Muscle of leg (tissue), 3 donors: ENCODE measurements at regions not wholly inside any gene's neighbourhood (a gene's known extent, or its start where the extent isn't known, plus 50 kb on each side); places are given as distances from the start of the nearest gene placed in this dataset.

Experiments
- DNase-seq: peaks from one replicate; pipeline ENCODE4 v3.0.0; 2013
- H3K27ac ChIP-seq: one replicate; pipeline ENCODE4 v1.5.1; 2013; ENCODE audit warnings: mild to moderate bottlenecking, low read length, control low read depth
- H3K27me3 ChIP-seq: one replicate; pipeline ENCODE4 v1.6.1; 2013; ENCODE audit warnings: low read length; ENCODE audit not compliant: control insufficient read depth, insufficient read depth
- H3K36me3 ChIP-seq: one replicate; pipeline ENCODE4 v1.6.1; 2013; ENCODE audit warnings: low read length; ENCODE audit not compliant: control insufficient read depth, insufficient read depth
- H3K4me1 ChIP-seq: one replicate; pipeline ENCODE4 v1.6.1; 2013; ENCODE audit warnings: low read length; ENCODE audit not compliant: control insufficient read depth, insufficient read depth
- H3K4me3 ChIP-seq: one replicate; pipeline ENCODE4 v1.5.1; 2013; ENCODE audit warnings: low read length, control low read depth
- H3K9me3 ChIP-seq: replicated peaks from 2 replicates; pipeline ENCODE4 v1.6.1; 2013; ENCODE audit warnings: low read depth, low read length; ENCODE audit not compliant: control insufficient read depth
- WGBS: methylation state at CpG from one replicate; pipeline ENCODE4 v1.1.5; 2013; ENCODE audit warnings: missing lambda C conversion rate; ENCODE audit not compliant: insufficient coverage; 5-methylcytosine and 5-hydroxymethylcytosine counted together

GRCh38 chr12:115322275-115322674 lies 638.3 kb upstream of the TBX3 start:
- peak; percentile 18 for DNase-seq
- Histone ChIP-seq H3K9me3 (no peaks in the 10 kb centered on the region), H3K27ac (no peak overlapping the region), H3K27me3 (no peaks in the 10 kb centered on the region), H3K36me3 (no peaks in the 10 kb centered on the region), H3K4me1 (no peaks in the 10 kb centered on the region), H3K4me3 (no peak overlapping the region)
- WGBS, result 82% methylated on average over 3 of the region's 4 CpGs

DNA sequence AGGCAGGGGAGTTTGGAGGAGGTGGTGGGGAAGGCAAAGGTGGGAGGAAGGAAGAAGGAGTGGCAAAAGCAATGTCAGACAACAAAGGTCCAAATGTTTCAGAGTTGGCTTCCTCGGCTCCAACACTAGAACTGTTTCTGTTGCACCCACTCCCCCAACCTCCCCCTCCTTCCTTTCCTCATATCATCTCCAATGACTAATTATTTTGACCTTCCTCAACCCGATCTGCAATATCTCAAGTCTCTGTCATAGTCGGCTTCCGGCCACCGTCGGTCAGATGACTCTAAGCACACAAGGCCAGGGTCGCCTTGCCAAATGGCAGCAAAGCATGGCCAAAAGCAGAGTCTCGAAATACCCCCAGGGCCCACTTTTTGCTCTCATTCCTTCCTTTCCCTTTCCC lies 637.0 kb upstream of the TBX3 start:
- WGBS, result 30% methylated on average over 6 of the region's 8 CpGs
- Histone ChIP-seq H3K27me3 (no peaks in the 10 kb centered on the region), H3K4me1 (no peaks in the 10 kb centered on the region), H3K4me3 (no peak overlapping the region), H3K27ac (no peak overlapping the region), H3K36me3 (no peaks in the 10 kb centered on the region), H3K9me3 (no peaks in the 10 kb centered on the region)
- DNase-seq, result peak; percentile 25

DNA sequence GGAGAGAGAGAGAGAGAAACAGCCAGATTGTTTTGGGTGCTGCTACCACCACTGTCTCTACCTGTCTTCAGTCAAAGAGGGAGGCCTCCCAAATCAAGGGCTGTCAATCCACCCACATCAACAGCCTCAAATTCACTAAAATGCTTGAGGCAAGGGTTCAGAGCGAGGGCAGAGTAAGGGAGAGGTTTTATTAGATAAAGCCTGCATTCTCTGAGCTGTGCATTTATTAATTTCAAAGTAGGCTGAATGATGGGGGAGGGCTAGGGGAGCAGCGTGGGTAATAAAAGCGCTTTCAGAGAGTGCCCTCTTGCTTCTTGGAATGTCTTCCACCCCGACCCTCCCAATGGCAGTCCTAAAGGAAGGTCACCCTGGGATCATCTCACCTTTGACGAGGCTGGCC lies 636.5 kb upstream of the TBX3 start:
- Histone ChIP-seq H3K9me3 (no peaks in the 10 kb centered on the region), H3K36me3 (no peaks in the 10 kb centered on the region), H3K4me3 (no peak overlapping the region), H3K4me1 (no peaks in the 10 kb centered on the region), H3K27me3 (no peaks in the 10 kb centered on the region), H3K27ac (no peak overlapping the region)
- no peak for DNase-seq
- WGBS, result 70% methylated on average over 3 of the region's 5 CpGs

GRCh38 chr12:115319446-115320040 lies 635.6 kb upstream of the TBX3 start:
- Histone ChIP-seq H3K9me3 (no peaks in the 10 kb centered on the region), H3K27ac (no peak overlapping the region), H3K4me3 (no peak overlapping the region), H3K4me1 (no peaks in the 10 kb centered on the region), H3K27me3 (no peaks in the 10 kb centered on the region), H3K36me3 (no peaks in the 10 kb centered on the region)
- DNase-seq, result no peak
- WGBS, result 81% methylated on average over 4 of the region's 8 CpGs

GRCh38 chr12:115313929-115314328 lies 630.0 kb upstream of the TBX3 start:
- no peak for DNase-seq
- H3K27ac ChIP-seq, result no peak overlapping the region
- H3K27me3 ChIP-seq, result no peaks in the 10 kb centered on the region
- no peak overlapping the region for H3K4me3 ChIP-seq
- no CpG with 5 or more reads among the region's 2 CpGs for WGBS
- H3K9me3 ChIP-seq, result no peaks in the 10 kb centered on the region
- H3K4me1 ChIP-seq, result peaks cover 2% of the 10 kb centered on the region
- no peaks in the 10 kb centered on the region for H3K36me3 ChIP-seq

- Histone ChIP-seq H3K9me3 (no peaks in the 10 kb centered on the region), H3K27me3 (no peaks in the 10 kb centered on the region), H3K4me3 (no peak overlapping the region), H3K36me3 (no peaks in the 10 kb centered on the region), H3K4me1 (peaks cover 2% of the 10 kb centered on the region), H3K27ac (no peak overlapping the region)
- WGBS, result no CpG with 5 or more reads among the region's 3 CpGs
- no peak for DNase-seq
Observed at GRCh38 chr12:115312901-115313300, 628.9 kb upstream of the TBX3 start.

DNA sequence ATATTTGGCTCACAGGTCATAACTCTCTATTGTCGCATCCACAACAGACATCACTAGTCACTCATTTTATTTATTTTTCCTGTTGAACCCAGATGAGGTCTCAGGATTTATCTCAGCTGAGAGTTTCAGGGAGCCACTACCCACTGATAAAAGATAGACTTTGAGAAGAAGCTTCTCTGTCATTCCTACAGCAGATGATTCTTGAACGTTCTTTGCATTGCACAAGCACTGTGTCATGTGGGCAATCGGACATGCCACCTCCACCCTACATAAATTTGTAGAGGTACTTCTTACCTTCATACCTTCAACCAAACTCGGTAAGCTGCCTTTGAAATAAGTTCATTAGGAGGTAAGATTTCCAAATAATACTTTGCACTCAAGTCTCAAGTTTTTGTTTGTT lies 627.9 kb upstream of the TBX3 start:
- 67% methylated on average over 1 of the region's 4 CpGs for WGBS
- H3K36me3 ChIP-seq, result no peaks in the 10 kb centered on the region
- no peak for DNase-seq

GRCh38 chr12:115308918-115309317 lies 624.9 kb upstream of the TBX3 start:
- Histone ChIP-seq H3K4me3 (no peak overlapping the region), H3K4me1 (peaks cover 2% of the 10 kb centered on the region), H3K9me3 (no peaks in the 10 kb centered on the region), H3K36me3 (no peaks in the 10 kb centered on the region), H3K27me3 (no peaks in the 10 kb centered on the region), H3K27ac (no peak overlapping the region)
- no CpG with 5 or more reads among the region's 1 CpG for WGBS
- DNase-seq, result no peak

More for the DNA sequence above, 627.9 kb upstream of the TBX3 start:
- Histone ChIP-seq H3K9me3 (no peaks in the 10 kb centered on the region), H3K27ac (no peak overlapping the region), H3K4me1 (peaks cover 2% of the 10 kb centered on the region), H3K4me3 (no peak overlapping the region), H3K27me3 (no peaks in the 10 kb centered on the region)

DNA sequence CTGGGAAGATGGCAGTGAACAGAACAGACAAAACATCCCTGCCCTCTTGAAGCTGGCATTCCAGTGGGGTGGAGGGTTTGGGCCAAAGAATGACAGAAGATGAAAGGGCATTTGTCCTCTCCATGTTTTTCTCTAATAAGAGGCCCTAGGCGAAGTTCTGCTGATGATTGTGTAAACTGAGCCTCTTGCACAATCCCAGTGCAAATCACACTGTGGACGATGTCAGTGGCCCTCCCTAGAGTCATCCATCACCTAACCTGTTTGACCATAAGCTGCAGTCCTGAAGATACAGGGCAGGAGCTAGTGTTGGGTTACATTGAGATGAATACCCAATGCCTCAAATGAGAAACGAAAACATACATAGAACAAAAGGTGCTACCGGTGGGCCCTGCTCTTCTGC lies 622.4 kb upstream of the TBX3 start:
- 80% methylated on average over 2 of the region's 4 CpGs for WGBS
- no peak overlapping the region for H3K27ac ChIP-seq
- H3K9me3 ChIP-seq, result no peaks in the 10 kb centered on the region
- no peaks in the 10 kb centered on the region for H3K36me3 ChIP-seq
- no peak overlapping the region for H3K4me3 ChIP-seq
- peaks cover 5% of the 10 kb centered on the region for H3K4me1 ChIP-seq
- DNase-seq, result no peak
- no peaks in the 10 kb centered on the region for H3K27me3 ChIP-seq

DNA sequence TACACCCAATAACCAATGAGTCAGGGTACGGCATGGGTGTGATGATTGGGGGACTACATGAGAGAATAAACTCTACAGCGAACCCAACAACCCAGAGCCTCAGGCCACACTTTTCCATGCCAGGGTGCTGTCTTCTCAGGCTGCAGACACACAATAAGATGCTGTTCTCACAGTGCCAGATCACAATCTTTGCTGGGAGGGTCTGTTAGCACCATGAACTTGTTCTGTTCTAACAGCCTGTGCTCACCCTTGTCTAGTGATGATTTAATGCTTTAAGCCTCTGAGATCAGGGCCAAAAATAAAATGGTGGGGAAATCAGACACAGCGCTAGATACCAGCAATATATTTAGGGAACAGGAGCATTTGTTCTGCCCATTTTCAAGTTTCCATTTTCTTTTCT lies 621.9 kb upstream of the TBX3 start:
- Histone ChIP-seq H3K36me3 (no peaks in the 10 kb centered on the region), H3K27ac (no peak overlapping the region), H3K9me3 (no peaks in the 10 kb centered on the region), H3K4me3 (no peak overlapping the region), H3K27me3 (no peaks in the 10 kb centered on the region), H3K4me1 (peaks cover 3% of the 10 kb centered on the region)
- whole genome bisulfite sequencing, result no CpG with 5 or more reads among the region's 3 CpGs
- no peak for DNase-seq

DNA sequence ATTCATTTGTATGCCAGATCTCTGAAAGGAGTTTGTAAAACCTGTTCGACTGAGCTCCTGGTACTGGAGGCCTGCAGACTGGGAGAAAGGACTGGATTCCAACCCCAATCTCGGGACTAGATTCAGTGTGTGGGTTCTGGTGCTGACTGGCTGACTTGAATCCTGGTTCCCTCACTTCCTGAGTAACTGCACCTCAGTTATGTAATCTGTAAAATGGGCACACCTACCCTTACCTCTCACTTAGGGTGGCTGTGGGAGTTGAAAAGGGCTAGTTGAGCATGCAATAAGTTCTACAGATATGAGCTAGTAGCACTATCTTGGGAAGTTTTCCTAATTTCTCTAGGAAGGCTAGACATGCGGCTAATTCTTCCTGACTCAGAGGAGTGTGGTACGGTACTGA lies 621.3 kb upstream of the TBX3 start:
- H3K36me3 ChIP-seq, result no peaks in the 10 kb centered on the region
- no peak overlapping the region for H3K4me3 ChIP-seq
- no peak overlapping the region for H3K27ac ChIP-seq
- no peak for DNase-seq
- H3K9me3 ChIP-seq, result no peaks in the 10 kb centered on the region
- WGBS, result 100% methylated on average over 2 of the region's 4 CpGs
- H3K4me1 ChIP-seq, result peaks cover 3% of the 10 kb centered on the region
- no peaks in the 10 kb centered on the region for H3K27me3 ChIP-seq
